AG10803 (cell line): ENCODE measurements at regions not wholly inside any gene's neighbourhood (a gene's known extent, or its start where the extent isn't known, plus 50 kb on each side); places are given as distances from the start of the nearest gene placed in this dataset.

Source experiments
- DNase-seq: peaks from one replicate; pipeline ENCODE4 v3.0.0; 2010; ENCODE audit warnings: low read depth
- H3K4me3 ChIP-seq: 2 replicates; pipeline ENCODE4 v1.5.1; 2011; ENCODE audit warnings: mild to moderate bottlenecking, low read length, control low read depth
- CTCF ChIP-seq: conservative IDR thresholded peaks from 2 replicates; pipeline ENCODE4 v1.5.1; 2011; ENCODE audit warnings: mild to moderate bottlenecking, low read length, control low read depth, inconsistent platforms

- H3K4me3 ChIP-seq: no peak overlapping the region
- peak; percentile 12 for DNase-seq
- no peak for TF ChIP-seq CTCF
Measured at GRCh38 chr11:121814962-121815361, 301.1 kb downstream of the BLID start.

DNA sequence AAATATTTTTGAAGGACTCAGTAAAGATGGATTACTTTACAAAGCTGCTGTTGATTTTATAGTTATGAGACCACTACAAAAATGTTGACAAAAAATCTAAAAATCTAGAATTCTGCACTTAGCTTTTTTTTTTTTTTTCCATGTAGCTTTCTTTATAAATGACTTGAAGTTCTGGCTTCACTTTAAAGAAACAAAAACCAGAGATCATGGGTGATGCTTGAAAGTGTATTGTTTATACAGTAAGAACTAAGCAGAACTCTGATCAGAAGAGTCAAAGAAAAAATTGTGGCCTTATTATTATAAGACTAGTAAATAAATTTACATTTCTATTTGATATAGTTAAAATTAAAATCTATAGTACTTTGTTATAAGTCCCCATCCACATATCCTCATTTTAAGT is 301.7 kb downstream of the BLID start:
- DNase-seq: no peak
- TF ChIP-seq CTCF: no peak
- no peak overlapping the region for H3K4me3 ChIP-seq

- TF ChIP-seq CTCF: no peak
- H3K4me3 ChIP-seq: no peak overlapping the region
- peak; percentile 69 for DNase-seq
Measured at GRCh38 chr11:121810291-121810690, 305.7 kb downstream of the BLID start.

- no peak for TF ChIP-seq CTCF
- DNase-seq: no peak
- H3K4me3 ChIP-seq: no peak overlapping the region
Measured at GRCh38 chr11:121808096-121808495, 307.9 kb downstream of the BLID start.

DNA sequence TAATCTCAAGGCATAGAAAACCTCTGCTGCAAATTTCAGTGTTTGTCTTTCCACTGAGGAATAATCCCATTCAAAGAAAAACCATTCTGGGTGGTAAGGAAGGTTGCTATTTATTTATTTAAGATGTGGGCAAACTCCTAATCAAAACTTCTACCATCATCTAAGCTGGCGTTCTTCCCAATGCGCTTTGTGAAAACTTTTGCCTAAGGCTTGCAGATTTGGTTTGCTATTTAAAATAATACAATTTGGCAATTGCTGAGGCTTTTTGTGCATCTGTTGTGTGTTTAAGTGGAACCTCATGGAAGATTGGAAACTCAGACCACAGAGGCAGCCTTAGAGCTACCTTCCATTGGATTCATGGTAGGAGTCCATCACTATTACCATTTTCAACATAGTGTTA is 309.0 kb downstream of the BLID start:
- DNase-seq: no peak
- no peak overlapping the region for H3K4me3 ChIP-seq
- TF ChIP-seq CTCF: no peak

DNA sequence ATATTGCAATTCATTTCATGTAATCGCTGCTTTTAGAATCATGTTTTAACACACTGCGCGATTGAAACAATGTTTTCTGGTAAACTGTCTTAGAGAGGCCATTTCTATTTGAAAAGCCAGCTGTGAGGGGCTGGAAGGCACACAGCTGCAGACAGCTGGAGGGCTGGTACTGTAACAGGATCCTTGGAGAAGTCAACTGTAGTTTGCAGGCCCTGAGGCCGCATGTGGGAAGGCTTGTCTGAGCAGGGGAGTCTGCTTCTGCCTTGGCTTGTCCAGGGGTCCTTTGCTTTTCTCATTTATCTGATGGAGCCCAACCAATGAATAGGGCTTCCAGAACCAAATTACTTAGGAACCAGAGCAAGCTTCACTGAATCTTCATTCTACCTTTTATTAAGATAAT is 313.5 kb downstream of the BLID start:
- DNase-seq: no peak
- no peak overlapping the region for H3K4me3 ChIP-seq
- no peak for TF ChIP-seq CTCF

- DNase-seq: no peak
- no peak for TF ChIP-seq CTCF
- H3K4me3 ChIP-seq: no peak overlapping the region
Measured at GRCh38 chr11:121801781-121802180, 314.2 kb downstream of the BLID start.
